ENCODE measurements at regions not wholly inside any gene's neighbourhood (a gene's known extent, or its start where the extent isn't known, plus 50 kb on each side); places are given as distances from the start of the nearest gene placed in this dataset.

GRCh38 chr4:27358269-27358668, 497.6 kb downstream of the STIM2 start:
- no peaks in the 10 kb centered on the region for H3K4me1 ChIP-seq
- intact Hi-C loops (cut with micrococcal nuclease), result no loop called here
- no peaks in the 10 kb centered on the region for H3K36me3 ChIP-seq
- peaks cover 12% of the 10 kb centered on the region for H3K9me3 ChIP-seq (replicated peaks)
- TF ChIP-seq CTCF (IDR thresholded peaks at IDR 0.05; ENCODE audit: borderline replicate concordance), result no peak
- H3K27ac ChIP-seq (replicated peaks), result no peak overlapping the region
- H3K27me3 ChIP-seq (ENCODE audit: low read depth), result no peaks in the 10 kb centered on the region
- no peak overlapping the region for H3K4me3 ChIP-seq
- no peak for DNase-seq

GRCh38 chr4:27360131-27360530, 499.5 kb downstream of the STIM2 start:
- Histone ChIP-seq H3K36me3 (no peaks in the 10 kb centered on the region), H3K27ac (replicated peaks) (no peak overlapping the region)
- TF ChIP-seq CTCF (IDR thresholded peaks at IDR 0.05; ENCODE audit: borderline replicate concordance), result no peak

GRCh38 chr4:27360790-27361267, 500.2 kb downstream of the STIM2 start:
- no peaks in the 10 kb centered on the region for H3K27me3 ChIP-seq (ENCODE audit: low read depth)
- peak overlapping the region; percentile 15 for H3K4me3 ChIP-seq
- no peaks in the 10 kb centered on the region for H3K36me3 ChIP-seq
- intact Hi-C loops (cut with micrococcal nuclease), result no loop called here
- DNase-seq, result no peak
- no peak for TF ChIP-seq CTCF (IDR thresholded peaks at IDR 0.05; ENCODE audit: borderline replicate concordance)
- no peaks in the 10 kb centered on the region for H3K4me1 ChIP-seq
- H3K9me3 ChIP-seq (replicated peaks), result no peaks in the 10 kb centered on the region
- no peak overlapping the region for H3K27ac ChIP-seq (replicated peaks)

More at GRCh38 chr4:27360131-27360530, 499.5 kb downstream of the STIM2 start:
- Histone ChIP-seq H3K4me3 (no peak overlapping the region), H3K4me1 (no peaks in the 10 kb centered on the region), H3K9me3 (replicated peaks) (no peaks in the 10 kb centered on the region), H3K27me3 (ENCODE audit: low read depth) (no peaks in the 10 kb centered on the region)
- no peak for DNase-seq
- intact Hi-C loops (cut with micrococcal nuclease), result no loop called here

GRCh38 chr4:27364509-27364908, 503.9 kb downstream of the STIM2 start:
- TF ChIP-seq CTCF (IDR thresholded peaks at IDR 0.05; ENCODE audit: borderline replicate concordance), result no peak
- Histone ChIP-seq H3K27me3 (ENCODE audit: low read depth) (no peaks in the 10 kb centered on the region), H3K4me1 (no peaks in the 10 kb centered on the region), H3K36me3 (no peaks in the 10 kb centered on the region), H3K4me3 (no peak overlapping the region), H3K9me3 (replicated peaks) (no peaks in the 10 kb centered on the region), H3K27ac (replicated peaks) (no peak overlapping the region)
- DNase-seq, result no peak
- intact Hi-C loops (cut with micrococcal nuclease), result no loop called here

- no peak for DNase-seq
- TF ChIP-seq CTCF (IDR thresholded peaks at IDR 0.05; ENCODE audit: borderline replicate concordance), result no peak
- H3K27me3 ChIP-seq (ENCODE audit: low read depth), result no peaks in the 10 kb centered on the region
- no peaks in the 10 kb centered on the region for H3K4me1 ChIP-seq
- H3K4me3 ChIP-seq, result no peak overlapping the region
- H3K9me3 ChIP-seq (replicated peaks), result no peaks in the 10 kb centered on the region
- H3K36me3 ChIP-seq, result no peaks in the 10 kb centered on the region
- H3K27ac ChIP-seq (replicated peaks), result no peak overlapping the region
- intact Hi-C loops (cut with micrococcal nuclease), result no loop called here
Observed at GRCh38 chr4:27366104-27366823, 505.6 kb downstream of the STIM2 start.
